ENCODE measurements at regions not wholly inside any gene's neighbourhood (a gene's known extent, or its start where the extent isn't known, plus 50 kb on each side); places are given as distances from the start of the nearest gene placed in this dataset.

GRCh38 chr12:25792031-25792430, 166.5 kb upstream of the RASSF8 start:
- CTCF ChIA-PET (ENCODE audit: partially characterized antibody) = no interaction called here
- H3K36me3 ChIP-seq (ENCODE audit: insufficient read depth, low read length) = no peaks in the 10 kb centered on the region
- Mint-ChIP-seq H3K27ac (no peak overlapping the region), H3K36me3 (no peaks in the 10 kb centered on the region), H3K27me3 (peaks cover 0 to 6% of the 10 kb centered on the region in 2 donors), H3K4me1 (no peaks in the 10 kb centered on the region), H3K9me3 (peaks cover 0 to 3% (median 0%) of the 10 kb centered on the region in 8 donors), H3K4me3 (no peak overlapping the region)
- no peak overlapping the region for H3K4me3 ChIP-seq (ENCODE audit: low read length in 2 of 2)
- DNase-seq = no peak
- no peaks in the 10 kb centered on the region for H3K9me3 ChIP-seq (ENCODE audit: control insufficient read depth in 1 of 2, low read length in 2 of 2)
- POLR2A ChIA-PET (ENCODE audit: partially characterized antibody) = no interaction called here
- H3K27me3 ChIP-seq (ENCODE audit: insufficient read depth, low read length) = no peaks in the 10 kb centered on the region
- no peaks in the 10 kb centered on the region for H3K4me1 ChIP-seq (ENCODE audit: insufficient read depth, low read length)
- no peak overlapping the region for H3K27ac ChIP-seq (ENCODE audit: low read depth, low read length)
- intact Hi-C loops (cut with micrococcal nuclease) = no loop called here

GRCh38 chr12:25793196-25793595, 165.3 kb upstream of the RASSF8 start:
- Mint-ChIP-seq H3K36me3 (no peaks in the 10 kb centered on the region), H3K9me3 (peaks cover 0 to 3% (median 0%) of the 10 kb centered on the region in 8 donors), H3K27ac (no peak overlapping the region), H3K4me1 (no peaks in the 10 kb centered on the region), H3K27me3 (peaks cover 0 to 6% of the 10 kb centered on the region in 2 donors), H3K4me3 (no peak overlapping the region)
- Histone ChIP-seq H3K27me3 (ENCODE audit: insufficient read depth, low read length) (no peaks in the 10 kb centered on the region), H3K4me3 (ENCODE audit: low read length in 2 of 2) (no peak overlapping the region), H3K27ac (ENCODE audit: low read depth, low read length) (no peak overlapping the region), H3K9me3 (ENCODE audit: control insufficient read depth in 1 of 2, low read length in 2 of 2) (no peaks in the 10 kb centered on the region), H3K36me3 (ENCODE audit: insufficient read depth, low read length) (no peaks in the 10 kb centered on the region), H3K4me1 (ENCODE audit: insufficient read depth, low read length) (no peaks in the 10 kb centered on the region)
- ChIA-PET CTCF (ENCODE audit: partially characterized antibody) (no interaction called here), POLR2A (ENCODE audit: partially characterized antibody) (no interaction called here)
- intact Hi-C loops (cut with micrococcal nuclease) = no loop called here
- DNase-seq = no peak

- intact Hi-C loops (cut with micrococcal nuclease) = no loop called here
Observed at GRCh38 chr12:25794571-25794970, 163.9 kb upstream of the RASSF8 start.

GRCh38 chr12:25796523-25797000, 161.9 kb upstream of the RASSF8 start:
- no peak overlapping the region for H3K27ac ChIP-seq (ENCODE audit: low read depth, low read length)
- ChIA-PET CTCF (ENCODE audit: partially characterized antibody) (no interaction called here), POLR2A (ENCODE audit: partially characterized antibody) (no interaction called here)
- intact Hi-C loops (cut with micrococcal nuclease) = no loop called here
- H3K36me3 ChIP-seq (ENCODE audit: insufficient read depth, low read length) = no peaks in the 10 kb centered on the region
- no peak overlapping the region for H3K4me3 ChIP-seq (ENCODE audit: low read length in 2 of 2)
- Mint-ChIP-seq H3K4me3 (no peak overlapping the region), H3K9me3 (peaks cover 0 to 5% (median 0%) of the 10 kb centered on the region in 8 donors), H3K4me1 (peaks cover 0 to 7% (median 0%) of the 10 kb centered on the region in 4 donors), H3K27me3 (peaks cover 0 to 6% of the 10 kb centered on the region in 2 donors), H3K36me3 (no peaks in the 10 kb centered on the region), H3K27ac (no peak overlapping the region)
- no peaks in the 10 kb centered on the region for H3K9me3 ChIP-seq (ENCODE audit: control insufficient read depth in 1 of 2, low read length in 2 of 2)
- no peaks in the 10 kb centered on the region for H3K4me1 ChIP-seq (ENCODE audit: insufficient read depth, low read length)
- DNase-seq = no peak
- H3K27me3 ChIP-seq (ENCODE audit: insufficient read depth, low read length) = no peaks in the 10 kb centered on the region

More at GRCh38 chr12:25794571-25794970, 163.9 kb upstream of the RASSF8 start:
- H3K36me3 ChIP-seq (ENCODE audit: insufficient read depth, low read length) = no peaks in the 10 kb centered on the region
- ChIA-PET CTCF (ENCODE audit: partially characterized antibody) (no interaction called here), POLR2A (ENCODE audit: partially characterized antibody) (no interaction called here)
- H3K9me3 ChIP-seq (ENCODE audit: control insufficient read depth in 1 of 2, low read length in 2 of 2) = no peaks in the 10 kb centered on the region
- Mint-ChIP-seq H3K27me3 (peaks cover 0 to 6% of the 10 kb centered on the region in 2 donors), H3K36me3 (no peaks in the 10 kb centered on the region), H3K27ac (no peak overlapping the region), H3K9me3 (peaks cover 0 to 3% (median 0%) of the 10 kb centered on the region in 8 donors), H3K4me1 (no peaks in the 10 kb centered on the region), H3K4me3 (no peak overlapping the region)
- H3K4me1 ChIP-seq (ENCODE audit: insufficient read depth, low read length) = no peaks in the 10 kb centered on the region
- no peak overlapping the region for H3K4me3 ChIP-seq (ENCODE audit: low read length in 2 of 2)
- no peak overlapping the region for H3K27ac ChIP-seq (ENCODE audit: low read depth, low read length)
- no peaks in the 10 kb centered on the region for H3K27me3 ChIP-seq (ENCODE audit: insufficient read depth, low read length)
- no peak for DNase-seq

- Histone ChIP-seq H3K9me3 (ENCODE audit: control insufficient read depth in 1 of 2, low read length in 2 of 2) (no peaks in the 10 kb centered on the region), H3K27me3 (ENCODE audit: insufficient read depth, low read length) (no peaks in the 10 kb centered on the region), H3K27ac (ENCODE audit: low read depth, low read length) (no peak overlapping the region), H3K36me3 (ENCODE audit: insufficient read depth, low read length) (no peaks in the 10 kb centered on the region), H3K4me3 (ENCODE audit: low read length in 2 of 2) (no peak overlapping the region), H3K4me1 (ENCODE audit: insufficient read depth, low read length) (no peaks in the 10 kb centered on the region)
- ChIA-PET CTCF (ENCODE audit: partially characterized antibody) (no interaction called here), POLR2A (ENCODE audit: partially characterized antibody) (no interaction called here)
- H3K36me3 Mint-ChIP-seq = no peaks in the 10 kb centered on the region
- intact Hi-C loops (cut with micrococcal nuclease) = no loop called here
- H3K4me3 Mint-ChIP-seq = no peak overlapping the region
- DNase-seq = no peak
- H3K27ac Mint-ChIP-seq = no peak overlapping the region
- H3K27me3 Mint-ChIP-seq = peaks cover 0 to 6% of the 10 kb centered on the region in 2 donors
- H3K4me1 Mint-ChIP-seq = peaks cover 0 to 7% (median 0%) of the 10 kb centered on the region in 4 donors
- H3K9me3 Mint-ChIP-seq = peaks cover 0 to 5% (median 0%) of the 10 kb centered on the region in 8 donors
Observed at GRCh38 chr12:25797386-25797785, 161.1 kb upstream of the RASSF8 start.

GRCh38 chr12:25797949-25798348, 160.5 kb upstream of the RASSF8 start:
- Histone ChIP-seq H3K4me3 (ENCODE audit: low read length in 2 of 2) (no peak overlapping the region), H3K36me3 (ENCODE audit: insufficient read depth, low read length) (no peaks in the 10 kb centered on the region), H3K9me3 (ENCODE audit: control insufficient read depth in 1 of 2, low read length in 2 of 2) (no peaks in the 10 kb centered on the region), H3K27ac (ENCODE audit: low read depth, low read length) (no peak overlapping the region), H3K4me1 (ENCODE audit: insufficient read depth, low read length) (no peaks in the 10 kb centered on the region), H3K27me3 (ENCODE audit: insufficient read depth, low read length) (no peaks in the 10 kb centered on the region)
- peaks cover 0 to 5% (median 0%) of the 10 kb centered on the region in 8 donors for H3K9me3 Mint-ChIP-seq
- intact Hi-C loops (cut with micrococcal nuclease) = no loop called here
- no peak overlapping the region for H3K27ac Mint-ChIP-seq
- H3K4me1 Mint-ChIP-seq = peaks cover 0 to 7% (median 0%) of the 10 kb centered on the region in 4 donors
- ChIA-PET POLR2A (ENCODE audit: partially characterized antibody) (no interaction called here), CTCF (ENCODE audit: partially characterized antibody) (no interaction called here)
- no peaks in the 10 kb centered on the region for H3K36me3 Mint-ChIP-seq
- H3K4me3 Mint-ChIP-seq = no peak overlapping the region
- DNase-seq = no peak
- peaks cover 0 to 5% of the 10 kb centered on the region in 2 donors for H3K27me3 Mint-ChIP-seq

GRCh38 chr12:25800101-25800500, 158.4 kb upstream of the RASSF8 start:
- ChIA-PET CTCF (ENCODE audit: partially characterized antibody) (no interaction called here), POLR2A (ENCODE audit: partially characterized antibody) (no interaction called here)
- H3K4me3 ChIP-seq (ENCODE audit: low read length in 2 of 2) = no peak overlapping the region
- DNase-seq = no peak
- Mint-ChIP-seq H3K4me3 (peak overlapping the region in 1 of 8 donors; percentile 9), H3K9me3 (peaks cover 0 to 5% (median 0%) of the 10 kb centered on the region in 8 donors), H3K27me3 (no peaks in the 10 kb centered on the region), H3K27ac (no peak overlapping the region), H3K4me1 (peaks cover 0 to 7% (median 0%) of the 10 kb centered on the region in 4 donors), H3K36me3 (no peaks in the 10 kb centered on the region)
- H3K36me3 ChIP-seq (ENCODE audit: insufficient read depth, low read length) = no peaks in the 10 kb centered on the region
- no peaks in the 10 kb centered on the region for H3K4me1 ChIP-seq (ENCODE audit: insufficient read depth, low read length)
- H3K27ac ChIP-seq (ENCODE audit: low read depth, low read length) = no peak overlapping the region
- intact Hi-C loops (cut with micrococcal nuclease) = no loop called here
- H3K27me3 ChIP-seq (ENCODE audit: insufficient read depth, low read length) = no peaks in the 10 kb centered on the region
- H3K9me3 ChIP-seq (ENCODE audit: control insufficient read depth in 1 of 2, low read length in 2 of 2) = no peaks in the 10 kb centered on the region

- no peak for DNase-seq
- H3K27ac ChIP-seq (ENCODE audit: low read depth, low read length) = no peak overlapping the region
- H3K4me1 ChIP-seq (ENCODE audit: insufficient read depth, low read length) = no peaks in the 10 kb centered on the region
- H3K9me3 Mint-ChIP-seq = peaks cover 0 to 4% (median 0%) of the 10 kb centered on the region in 8 donors
- H3K27ac Mint-ChIP-seq = no peak overlapping the region
- H3K27me3 ChIP-seq (ENCODE audit: insufficient read depth, low read length) = no peaks in the 10 kb centered on the region
- no peak overlapping the region for H3K4me3 Mint-ChIP-seq
- no peaks in the 10 kb centered on the region for H3K36me3 ChIP-seq (ENCODE audit: insufficient read depth, low read length)
- CTCF ChIA-PET (ENCODE audit: partially characterized antibody) = no interaction called here
- H3K4me3 ChIP-seq (ENCODE audit: low read length in 2 of 2) = no peak overlapping the region
- POLR2A ChIA-PET (ENCODE audit: partially characterized antibody) = no interaction called here
- H3K27me3 Mint-ChIP-seq = no peaks in the 10 kb centered on the region
- H3K4me1 Mint-ChIP-seq = peaks cover 0 to 12% (median 0%) of the 10 kb centered on the region in 4 donors
- intact Hi-C loops (cut with micrococcal nuclease) = no loop called here
- no peaks in the 10 kb centered on the region for H3K9me3 ChIP-seq (ENCODE audit: control insufficient read depth in 1 of 2, low read length in 2 of 2)
- H3K36me3 Mint-ChIP-seq = no peaks in the 10 kb centered on the region
Observed at GRCh38 chr12:25801734-25802133, 156.7 kb upstream of the RASSF8 start.
